HG02571 (cell line): ENCODE measurements at regions not wholly inside any gene's neighbourhood (a gene's known extent, or its start where the extent isn't known, plus 50 kb on each side); places are given as distances from the start of the nearest gene placed in this dataset.

Source experiments
- ATAC-seq: cut with Tn5 transposase; IDR thresholded peaks from one replicate; pipeline ENCODE4 v1.9.1; 2021; ENCODE audit warnings: mild to moderate bottlenecking, moderate library complexity; ENCODE audit not compliant: unreplicated experiment

DNA sequence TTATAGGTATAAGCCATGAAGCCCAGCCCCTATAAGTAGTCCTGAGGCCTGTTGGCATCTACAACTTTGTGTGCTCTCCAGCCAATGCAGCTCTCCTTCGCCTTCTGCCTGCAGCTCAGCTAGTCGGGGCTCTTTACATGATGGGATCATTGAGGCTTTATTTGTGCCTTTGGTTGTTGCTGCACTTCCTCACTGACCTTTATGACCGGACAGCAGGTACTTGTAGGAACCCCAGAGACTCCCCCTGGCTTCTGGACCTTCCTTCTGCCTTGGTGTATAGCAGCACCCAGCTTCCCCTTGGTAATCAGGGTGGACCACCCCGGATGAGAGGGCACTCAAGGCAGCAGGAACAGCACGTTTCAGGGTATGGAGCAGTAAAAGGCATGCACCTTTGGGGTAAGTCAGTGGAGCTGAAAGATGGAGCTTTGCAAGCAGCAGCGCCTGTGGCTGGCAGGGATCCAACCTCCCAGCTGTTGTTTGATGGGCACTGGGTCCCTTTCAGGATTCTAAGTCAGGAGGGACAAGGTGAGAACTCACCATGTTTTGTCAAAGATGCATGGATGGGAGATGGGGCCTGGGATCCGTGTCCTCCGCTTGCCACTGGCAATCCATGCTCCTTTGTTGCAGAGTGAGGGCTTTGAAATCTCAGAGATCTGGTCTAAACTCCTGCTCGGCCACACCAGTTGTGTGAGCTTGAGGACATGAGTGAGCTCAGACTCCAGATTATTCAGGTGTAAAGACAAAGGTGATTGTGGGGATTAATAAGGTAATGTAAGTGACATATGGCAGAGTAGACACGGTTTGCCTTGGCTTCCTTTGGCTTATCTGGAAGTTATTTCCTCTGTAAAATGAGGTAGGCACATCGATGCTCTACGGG is 65.1 kb upstream of the KLF13 start:
- no peak for ATAC-seq

GRCh38 chr15:31262143-31262530 is 64.5 kb upstream of the KLF13 start:
- ATAC-seq, result no peak

- no peak for ATAC-seq
Observed at GRCh38 chr15:31262901-31263671, 63.5 kb upstream of the KLF13 start.

- no peak for ATAC-seq
Observed at GRCh38 chr15:31263751-31264558, 62.7 kb upstream of the KLF13 start.

- ATAC-seq, result no peak
Observed at GRCh38 chr15:31264559-31265089, 62.0 kb upstream of the KLF13 start.

DNA sequence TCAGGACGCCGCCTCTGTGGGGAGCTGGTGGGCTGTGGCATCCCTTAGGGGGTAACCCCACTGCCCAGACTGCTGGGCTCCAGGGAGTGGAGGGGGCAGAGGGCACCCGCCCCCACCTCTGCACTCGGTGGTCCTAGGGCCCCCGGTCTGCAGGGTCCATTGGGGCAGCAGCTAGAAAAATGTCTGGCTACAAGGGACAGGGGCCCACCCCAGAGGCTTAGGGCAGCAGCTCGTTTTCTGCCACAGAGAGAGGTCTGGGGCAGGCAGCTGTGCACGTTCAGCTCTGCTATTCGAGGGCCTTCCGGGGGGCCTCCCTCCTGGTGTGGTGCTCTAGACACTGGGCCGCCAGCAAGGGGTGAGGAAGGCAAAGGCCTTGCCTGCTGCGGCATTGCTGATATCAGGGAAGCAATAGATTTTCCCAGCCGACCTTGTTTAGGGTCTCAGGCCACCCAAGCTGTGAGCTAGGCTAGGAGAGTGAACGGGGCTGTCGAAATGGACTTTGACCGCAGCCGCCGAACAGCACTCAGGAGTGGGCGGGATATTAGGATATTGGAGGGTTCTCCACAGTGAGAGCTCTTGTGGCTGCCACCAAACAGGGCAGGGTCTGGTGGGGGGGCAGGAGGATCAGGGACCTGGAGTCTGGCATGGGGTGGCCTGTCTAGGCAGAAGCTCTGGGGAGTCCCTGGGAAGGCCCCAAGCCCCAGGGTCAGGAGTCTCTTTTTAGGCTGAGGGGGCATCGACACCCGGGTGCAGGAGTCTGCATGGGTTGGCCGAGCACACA is 61.4 kb upstream of the KLF13 start:
- ATAC-seq, result peak; percentile 1

DNA sequence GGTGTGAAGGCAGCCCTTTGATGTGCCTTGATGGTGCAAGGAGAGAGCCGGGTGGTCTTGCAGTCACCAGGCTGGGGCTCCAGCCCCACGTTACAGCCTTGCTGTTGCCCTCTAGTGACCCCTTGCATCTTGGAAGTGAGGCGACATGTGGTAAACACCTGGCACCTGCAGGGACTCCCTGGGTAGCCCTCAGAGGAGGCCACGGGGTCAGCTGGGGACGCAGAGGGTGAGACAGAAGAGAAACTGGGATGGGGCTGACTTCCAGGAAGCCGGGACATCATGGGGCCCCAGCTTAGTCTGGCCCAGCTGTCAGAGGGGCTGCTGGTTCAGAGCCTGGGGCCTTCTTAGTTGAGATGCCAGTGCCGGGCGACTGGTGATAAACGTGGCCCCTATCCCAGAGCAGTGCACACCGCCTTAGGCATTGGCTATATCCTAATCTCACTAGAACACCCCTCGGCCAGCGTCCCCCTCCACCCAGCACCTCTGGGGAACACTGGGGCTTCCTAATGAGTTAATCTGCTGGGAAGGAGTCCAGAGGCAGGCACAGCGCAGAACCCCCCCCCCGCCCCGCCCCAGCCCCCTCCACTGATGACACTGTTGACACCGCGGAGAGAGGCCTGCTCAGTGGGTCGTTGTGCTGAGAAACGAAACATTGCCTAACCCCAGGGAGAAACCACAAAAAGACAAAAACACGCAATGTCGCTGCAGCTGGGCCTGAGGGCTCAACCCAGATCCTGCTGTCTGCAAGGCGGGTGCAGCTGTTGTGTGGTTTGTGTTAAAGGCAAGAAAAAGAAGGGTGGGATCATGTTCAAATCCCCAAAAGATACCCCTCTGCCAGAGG is 60.5 kb upstream of the KLF13 start:
- ATAC-seq, result peak; percentile 45

DNA sequence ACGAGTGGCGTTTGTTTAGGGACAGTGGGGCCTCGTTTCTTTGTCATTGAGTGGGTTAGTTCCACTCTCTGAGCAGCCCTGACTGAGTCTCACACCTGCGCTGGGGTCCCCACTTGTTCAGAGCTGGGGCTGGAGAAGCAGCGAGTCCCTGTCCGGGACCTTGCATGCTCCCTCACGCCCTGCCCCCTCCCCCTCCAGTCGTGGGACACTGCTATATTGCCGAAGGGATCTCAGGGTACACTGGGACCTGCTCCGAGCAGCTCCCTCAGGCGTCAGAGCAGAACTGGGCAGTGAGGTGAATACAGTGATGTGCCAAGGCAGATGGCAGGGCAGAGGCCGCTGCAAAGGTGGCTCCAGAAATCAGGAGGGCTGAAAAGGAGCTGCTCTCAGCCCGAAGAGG is 59.9 kb upstream of the KLF13 start:
- ATAC-seq, result peak; percentile 8

GRCh38 chr15:31267161-31268107 is 59.2 kb upstream of the KLF13 start:
- no peak for ATAC-seq

- no peak for ATAC-seq
Observed at GRCh38 chr15:31268108-31268501, 58.5 kb upstream of the KLF13 start.

DNA sequence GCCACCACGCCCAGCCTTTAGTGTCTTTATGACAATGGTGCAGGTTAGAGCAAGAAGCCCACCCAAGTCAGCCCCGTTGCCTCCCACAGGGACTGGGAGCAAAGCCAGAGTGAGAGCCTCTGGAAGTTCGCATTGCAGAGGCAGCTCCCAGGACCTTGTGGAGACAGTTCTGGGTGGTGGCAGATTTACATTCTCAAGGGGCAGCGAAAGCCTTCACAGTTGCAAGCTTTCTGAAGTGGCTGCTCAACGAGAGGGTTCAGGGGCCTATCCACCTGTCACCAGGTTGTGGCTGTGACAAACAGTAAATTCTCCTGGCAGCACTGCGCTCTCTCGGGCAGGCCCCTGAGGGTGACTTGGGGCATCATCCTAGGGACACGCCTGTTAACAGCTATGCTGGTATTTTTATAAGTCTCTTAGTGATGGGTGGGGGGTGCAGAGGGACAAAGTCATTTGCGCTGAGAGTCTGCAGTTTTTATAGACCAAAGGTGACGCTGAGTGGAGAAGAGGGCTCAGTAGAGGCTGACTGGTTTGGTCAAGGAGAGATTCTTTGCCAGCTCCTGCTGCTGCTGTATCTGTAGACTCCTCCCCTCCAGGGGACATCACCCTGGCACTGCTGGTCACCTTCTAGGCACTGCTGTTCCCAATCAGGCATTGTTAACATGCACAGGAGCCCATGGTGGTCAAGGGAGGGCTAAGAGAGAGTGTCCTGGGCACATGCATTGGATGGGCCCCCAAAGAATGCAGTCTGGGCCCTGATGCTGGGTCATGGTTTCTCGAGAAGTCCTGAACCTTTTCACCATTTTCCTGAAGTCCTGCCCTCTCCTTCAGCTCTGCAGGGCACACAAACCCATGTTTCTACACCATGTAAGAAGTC is 57.5 kb upstream of the KLF13 start:
- no peak for ATAC-seq

DNA sequence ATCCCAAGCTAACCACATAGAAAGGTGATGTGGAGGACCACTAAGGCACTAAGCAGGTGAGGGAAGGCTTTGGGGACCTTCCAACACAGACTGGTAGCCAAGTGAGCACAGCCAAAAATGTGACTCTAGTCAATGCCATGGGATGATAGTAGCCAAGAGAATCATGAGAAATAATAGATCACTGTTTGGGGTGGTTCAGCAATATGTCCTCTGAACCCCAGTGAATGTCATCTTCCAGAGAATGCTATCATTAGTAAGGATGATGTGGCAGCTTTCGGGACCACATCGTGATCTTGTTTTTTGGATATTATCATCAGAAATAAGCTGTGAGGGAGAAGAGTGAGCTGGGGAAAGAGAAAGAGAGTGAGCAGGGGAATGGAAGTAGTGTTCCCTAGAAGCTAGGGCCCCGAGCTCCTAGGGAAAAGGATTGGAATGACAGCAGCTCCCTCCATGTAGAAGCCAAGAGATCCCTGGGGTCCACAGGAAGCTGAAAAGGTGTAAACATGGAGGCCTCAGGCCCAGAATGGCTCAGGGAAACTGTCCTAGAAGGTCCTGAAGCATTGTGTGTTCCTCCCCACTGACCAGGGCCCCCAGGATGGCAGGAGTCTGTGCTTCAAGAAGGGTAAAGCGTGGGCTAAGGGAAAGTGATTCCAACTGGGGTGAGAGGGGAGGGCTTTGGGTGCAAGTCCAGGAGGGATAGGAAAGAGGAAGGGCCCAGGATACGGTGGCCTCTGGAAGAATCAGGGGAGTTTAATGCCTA is 56.6 kb upstream of the KLF13 start:
- no peak for ATAC-seq

DNA sequence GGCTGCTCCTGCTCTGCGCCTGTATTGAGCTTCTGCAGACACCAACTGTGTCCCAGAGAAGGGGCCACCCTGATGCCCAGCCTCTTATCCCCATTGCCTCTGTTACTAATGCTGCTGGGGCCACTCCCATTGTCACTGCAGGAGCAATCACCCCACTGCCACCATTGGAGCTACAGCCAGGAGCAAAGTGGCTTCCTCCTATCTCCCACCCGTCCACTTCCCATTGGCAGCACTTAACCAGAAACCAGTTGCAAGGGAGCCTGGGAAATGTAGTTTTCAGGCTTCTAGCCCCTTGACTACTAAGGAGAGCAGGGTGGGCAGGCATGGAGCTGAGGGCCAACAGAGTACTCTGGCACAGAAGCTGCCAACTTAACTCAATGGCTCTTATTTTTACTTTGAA is 55.9 kb upstream of the KLF13 start:
- ATAC-seq, result no peak

DNA sequence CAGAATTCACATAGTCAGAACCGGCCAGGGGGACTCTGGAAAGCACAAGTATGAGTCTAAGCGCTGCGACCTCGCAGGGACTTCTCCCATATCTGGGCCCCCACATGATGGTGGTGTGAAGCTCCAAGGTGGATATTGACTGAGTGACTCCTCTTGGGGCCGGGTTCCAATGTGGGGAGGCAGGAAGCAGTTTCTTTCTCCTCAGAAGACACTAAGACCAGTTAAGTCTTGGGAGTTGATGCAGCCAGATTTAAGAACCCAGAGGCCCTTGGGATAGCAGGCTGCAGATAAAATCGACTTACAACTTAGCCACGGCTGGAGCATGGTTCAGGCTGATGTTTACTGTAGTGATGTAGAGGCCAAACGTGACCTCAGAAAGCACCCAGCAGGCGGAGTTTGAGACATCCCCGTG is 55.4 kb upstream of the KLF13 start:
- ATAC-seq, result no peak

GRCh38 chr15:31271711-31272557 is 54.7 kb upstream of the KLF13 start:
- no peak for ATAC-seq
